NCI-H1694 treated with DMSO at 0.1 percent for 48 hours (cell line): ENCODE measurements at regions not wholly inside any gene's neighbourhood (a gene's known extent, or its start where the extent isn't known, plus 50 kb on each side); places are given as distances from the start of the nearest gene placed in this dataset.
"Not testable (repeated sequence)": the region's sequence is repeated elsewhere in the genome, so short reads cannot be mapped to it uniquely, and the experiment has no call there.

Experiments
- DNase-seq: peaks from one replicate; lab custom pipeline; 2025; lab: John Stamatoyannopoulos, UW

DNA sequence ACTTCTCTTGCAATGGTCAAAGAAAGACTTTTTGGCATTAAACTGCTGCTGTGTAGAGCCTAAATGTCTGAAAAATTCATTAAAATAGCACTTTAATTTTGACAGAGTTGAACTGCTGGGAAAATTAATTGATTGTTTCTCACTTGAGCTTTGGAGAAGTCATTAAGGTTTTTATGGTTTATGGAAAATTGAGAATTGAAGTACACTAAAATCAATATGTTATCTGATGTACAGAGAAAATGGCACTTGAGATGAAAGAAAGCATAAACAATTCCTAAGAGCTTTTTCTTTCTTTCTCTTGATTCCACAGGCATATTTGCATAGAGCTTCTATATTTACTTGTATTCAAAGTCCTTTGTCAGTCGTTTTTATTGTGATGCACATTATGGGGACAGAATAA lies 188.5 kb upstream of the CAND1 start:
- no peak for DNase-seq

DNA sequence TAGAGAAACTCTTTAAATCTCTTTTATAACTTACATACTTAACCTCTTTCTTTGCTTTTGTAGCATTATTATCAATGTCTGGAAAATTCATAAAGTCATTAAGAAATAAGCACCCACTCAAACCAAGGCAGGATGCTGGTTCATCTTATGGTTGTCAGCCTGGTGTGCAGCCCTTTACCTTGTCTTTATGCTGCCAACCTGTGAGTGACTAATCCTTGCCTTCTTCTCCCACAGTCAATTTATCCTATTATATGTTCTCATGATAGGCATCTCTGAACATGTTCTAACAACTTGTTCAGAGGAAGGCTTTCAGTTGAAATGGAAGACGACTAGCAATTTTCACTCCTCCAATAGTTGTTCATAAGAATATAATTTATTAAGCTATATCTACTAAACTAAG lies 186.9 kb upstream of the CAND1 start:
- DNase-seq, result no peak

DNA sequence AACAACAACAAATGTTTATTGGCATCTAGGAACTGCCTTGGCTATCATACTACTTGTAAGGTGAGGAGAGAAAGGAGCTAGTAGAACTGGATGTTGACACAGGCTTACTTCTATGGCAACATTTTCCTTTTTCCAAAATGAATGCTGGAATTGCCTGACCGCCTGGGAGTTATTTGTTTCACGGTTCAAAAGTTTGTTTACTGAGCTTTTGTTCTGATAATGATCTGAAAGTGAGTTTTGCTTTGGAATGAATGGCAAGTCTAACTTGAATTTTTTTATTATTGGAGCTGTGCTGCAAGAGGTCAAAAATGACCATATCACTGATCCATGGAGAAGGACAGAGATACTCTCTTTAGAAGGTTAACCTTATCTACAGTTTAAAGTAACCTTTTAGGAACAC lies 183.5 kb upstream of the CAND1 start:
- no peak for DNase-seq

DNA sequence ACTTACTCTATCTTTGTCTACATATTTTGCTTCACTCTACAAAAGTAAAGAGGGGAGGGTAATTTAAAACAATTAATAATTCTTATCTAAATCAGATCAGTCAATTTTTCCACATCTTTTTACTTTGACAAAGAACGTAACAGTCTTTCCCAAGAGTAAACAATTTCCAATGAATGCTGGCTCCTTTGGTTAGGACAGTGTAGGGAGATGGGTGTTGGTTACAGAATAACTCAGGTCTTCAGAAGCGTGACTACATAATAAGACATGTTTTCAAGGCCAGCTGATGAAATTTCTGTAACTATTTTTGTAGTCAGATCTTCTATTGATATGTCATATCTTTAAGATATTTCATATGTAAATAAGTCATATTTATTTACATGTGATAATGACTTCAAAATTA lies 183.0 kb upstream of the CAND1 start:
- DNase-seq, result no peak

DNA sequence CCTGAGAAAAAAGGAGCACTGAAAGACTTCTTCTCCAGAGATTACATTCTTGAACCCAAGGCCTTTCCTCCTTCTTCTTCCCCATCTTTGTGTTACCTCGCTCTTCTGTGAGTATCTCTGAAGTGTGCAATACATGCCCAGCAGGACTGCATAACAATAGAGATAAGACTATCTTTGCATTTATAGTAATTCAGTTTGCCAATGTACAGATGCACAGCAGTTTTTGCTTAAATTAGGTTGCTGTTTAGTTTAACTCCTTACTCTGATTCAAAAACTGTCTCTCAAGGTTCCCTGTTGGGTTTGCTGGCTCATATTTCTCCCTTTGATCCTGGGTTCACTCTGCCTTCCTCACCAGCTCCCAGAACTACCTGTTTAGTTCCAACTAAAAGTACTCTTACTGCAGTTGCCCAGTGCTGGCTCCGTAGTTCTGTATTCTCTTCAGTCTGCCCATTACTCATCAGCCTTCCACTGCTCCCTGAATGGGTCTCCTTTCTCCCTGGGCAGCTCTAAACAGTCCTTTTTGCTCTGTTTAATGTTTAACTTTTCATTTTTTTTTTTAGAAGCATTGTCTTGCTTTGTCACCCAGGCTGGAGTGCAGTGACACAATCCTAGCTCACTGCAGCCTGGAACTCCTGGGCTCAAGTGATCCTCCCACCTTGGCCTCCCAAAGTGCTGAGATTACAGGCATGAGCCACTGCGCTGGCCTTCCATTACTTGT lies 180.6 kb upstream of the CAND1 start:
- DNase-seq, result no peak

DNA sequence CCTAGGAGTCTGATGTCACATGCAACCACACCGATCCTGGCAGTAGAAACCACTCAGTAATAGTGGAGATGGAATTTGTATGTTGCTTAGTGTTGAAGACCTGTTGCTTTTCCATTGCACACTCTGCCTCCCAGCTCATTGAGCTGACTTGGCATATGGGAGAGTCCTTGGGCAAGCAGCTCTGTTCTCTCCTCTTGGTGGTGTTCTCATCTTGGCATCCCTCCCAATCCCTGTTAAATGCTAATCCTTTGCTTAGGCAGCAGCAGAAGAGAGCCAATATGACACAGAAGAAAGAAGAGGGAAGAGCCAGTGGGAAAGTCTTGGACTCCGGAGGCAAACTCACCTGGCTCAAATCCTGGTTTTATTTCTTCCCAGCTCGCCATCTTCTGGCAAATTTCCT lies 178.0 kb upstream of the CAND1 start:
- no peak for DNase-seq

DNA sequence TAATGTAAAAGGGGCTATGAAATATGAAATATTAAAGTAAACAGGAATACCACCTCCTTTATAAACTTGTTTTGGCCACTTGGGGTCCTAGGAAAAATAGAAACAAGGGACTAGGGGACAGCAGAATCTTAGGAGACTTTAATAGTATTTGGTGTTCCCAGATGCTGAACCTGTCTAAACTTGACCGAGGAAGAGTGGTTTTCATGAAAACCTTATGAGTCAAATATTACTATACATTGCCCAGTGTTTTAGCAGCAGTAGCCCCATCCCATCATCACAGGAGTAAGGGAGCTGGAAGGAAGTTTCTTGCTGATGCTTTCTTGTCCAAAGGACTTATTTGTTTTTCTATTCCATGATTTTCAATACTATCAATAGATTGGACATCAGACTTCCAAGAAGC lies 177.5 kb upstream of the CAND1 start:
- DNase-seq, result no peak

DNA sequence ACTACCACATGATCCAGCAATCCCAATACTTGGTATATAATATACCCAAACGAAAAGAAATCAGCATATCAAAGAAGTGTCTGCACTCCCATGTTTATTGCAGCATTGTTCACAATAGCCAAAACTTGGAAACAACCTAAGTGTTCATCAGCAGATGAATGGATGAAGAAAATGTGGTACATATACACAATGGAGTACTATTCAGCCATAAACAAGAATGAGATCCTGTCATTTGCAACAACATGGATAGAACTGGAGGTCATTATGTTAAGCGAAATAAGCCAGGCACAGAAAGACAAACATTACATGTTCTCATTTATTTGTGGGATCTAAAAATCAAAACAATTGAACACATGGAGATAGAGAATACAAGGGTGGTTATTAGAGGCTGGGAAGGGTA lies 176.2 kb upstream of the CAND1 start:
- not testable (repeated sequence) for DNase-seq

DNA sequence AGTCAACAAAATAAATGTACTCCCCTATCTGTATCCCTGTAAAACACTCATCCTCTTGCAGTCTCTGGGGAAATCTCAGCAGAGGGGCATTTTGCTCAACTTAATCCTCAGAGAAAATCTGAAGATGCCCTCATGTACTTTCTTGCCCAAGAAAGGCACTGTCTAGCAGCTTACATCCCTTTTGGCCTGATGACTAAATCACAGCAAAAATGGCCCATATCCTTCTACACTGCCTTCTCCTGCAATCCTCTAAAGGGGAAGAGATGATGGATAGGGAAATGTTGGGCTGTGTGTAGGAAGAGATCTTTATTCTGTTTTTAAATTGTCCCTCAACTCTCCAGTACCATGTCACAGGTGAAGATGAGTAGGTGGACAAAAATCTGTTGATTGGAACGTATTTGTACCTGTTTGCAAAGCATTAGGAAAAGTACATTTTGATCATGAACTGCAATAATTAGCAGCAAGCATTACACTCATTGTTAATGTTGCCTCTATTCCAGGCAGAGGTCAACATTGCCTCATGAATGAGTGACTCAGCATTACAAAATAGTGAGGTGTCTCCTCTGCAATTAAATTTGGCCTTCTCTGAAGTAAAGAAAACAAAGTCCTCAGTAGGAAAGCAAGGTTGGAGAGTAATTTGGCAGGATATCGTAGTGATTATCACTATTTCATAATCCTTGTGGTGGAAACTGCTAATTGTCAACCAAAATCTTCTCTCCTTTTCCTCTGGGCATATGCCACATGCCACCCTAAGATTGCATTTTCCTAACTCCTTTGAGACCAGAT lies 172.4 kb upstream of the CAND1 start:
- no peak for DNase-seq

DNA sequence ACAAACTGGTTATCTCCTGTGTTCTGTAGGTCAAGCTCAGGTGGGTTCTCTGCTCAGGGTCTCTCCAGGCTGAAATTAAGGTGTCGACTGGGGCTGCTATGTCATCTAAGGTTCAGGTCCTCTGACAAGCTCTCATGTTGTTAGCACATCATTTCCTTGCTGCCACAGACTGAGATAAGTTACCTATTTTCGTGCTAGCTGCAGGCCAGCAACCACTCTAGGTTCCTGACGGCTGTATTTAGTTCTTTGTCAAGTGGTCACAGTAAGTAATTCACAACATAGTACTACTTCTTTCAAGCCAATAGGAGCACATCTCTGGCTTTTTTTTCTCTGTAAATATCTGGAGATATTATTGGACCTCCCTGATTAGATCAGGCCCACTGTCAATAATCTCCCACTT lies 169.3 kb upstream of the CAND1 start:
- no peak for DNase-seq

DNA sequence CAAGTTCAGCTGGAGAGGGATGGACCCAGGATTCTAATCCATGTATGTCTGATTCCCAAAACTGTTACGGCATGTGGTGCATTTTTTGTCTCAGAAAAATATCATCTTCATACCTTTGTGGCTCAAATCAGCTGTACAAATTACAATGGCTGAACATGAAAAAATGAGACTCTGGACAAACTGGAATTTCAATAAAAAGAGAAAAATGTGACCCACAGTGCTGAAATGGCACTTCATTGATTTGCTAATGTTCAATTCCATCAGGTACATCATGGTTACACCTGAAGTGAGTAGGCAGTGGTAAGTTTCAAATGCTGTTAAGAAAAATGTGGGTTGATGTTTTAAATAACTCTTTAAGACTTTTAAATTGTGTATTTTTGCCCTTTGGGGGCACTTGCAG lies 165.6 kb upstream of the CAND1 start:
- DNase-seq, result no peak

DNA sequence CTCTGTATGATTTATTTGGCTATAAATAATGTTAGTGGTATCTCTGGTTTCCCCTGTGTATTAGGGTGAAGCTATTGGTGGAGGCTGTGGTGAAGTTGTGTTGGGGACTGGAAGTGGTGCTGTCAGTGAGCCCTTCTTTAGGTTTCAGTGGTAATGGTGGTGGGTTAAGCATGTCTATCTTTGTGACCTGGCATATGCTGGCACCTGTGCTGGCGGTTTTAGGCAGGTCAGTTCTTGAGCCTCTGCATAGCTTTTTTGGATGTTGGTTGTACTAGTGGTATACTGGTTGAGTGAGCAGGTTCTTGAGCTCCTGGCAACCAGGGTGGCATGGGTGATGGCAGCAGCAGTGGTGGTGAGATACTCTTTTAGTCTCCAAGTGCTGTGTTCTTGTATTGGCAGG lies 161.9 kb upstream of the CAND1 start:
- no peak for DNase-seq

DNA sequence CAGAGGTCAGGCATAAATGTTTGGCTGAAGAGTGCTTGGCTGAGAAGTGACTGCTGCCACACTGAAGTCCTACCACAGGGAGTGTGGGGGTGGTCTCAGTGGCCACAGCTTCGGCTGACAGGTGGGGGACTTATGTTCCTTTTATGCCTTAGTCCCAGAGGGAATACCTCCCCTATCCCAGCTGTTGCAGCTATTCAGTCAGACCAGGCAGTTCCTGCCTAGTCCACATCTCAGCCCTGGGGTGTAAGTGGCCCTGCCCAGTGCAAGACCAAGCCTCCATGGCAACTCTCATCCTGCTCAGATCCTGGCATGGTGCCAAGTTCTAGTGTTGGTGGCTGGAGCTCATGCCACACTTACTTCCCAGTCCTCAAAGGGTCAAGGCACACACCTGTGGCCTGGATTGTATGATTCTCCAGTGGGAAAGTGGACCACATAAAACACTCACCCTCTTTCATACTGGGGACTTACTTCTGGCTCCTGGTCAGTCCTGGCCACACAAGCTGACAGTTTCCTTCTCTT lies 161.3 kb upstream of the CAND1 start:
- DNase-seq, result no peak

DNA sequence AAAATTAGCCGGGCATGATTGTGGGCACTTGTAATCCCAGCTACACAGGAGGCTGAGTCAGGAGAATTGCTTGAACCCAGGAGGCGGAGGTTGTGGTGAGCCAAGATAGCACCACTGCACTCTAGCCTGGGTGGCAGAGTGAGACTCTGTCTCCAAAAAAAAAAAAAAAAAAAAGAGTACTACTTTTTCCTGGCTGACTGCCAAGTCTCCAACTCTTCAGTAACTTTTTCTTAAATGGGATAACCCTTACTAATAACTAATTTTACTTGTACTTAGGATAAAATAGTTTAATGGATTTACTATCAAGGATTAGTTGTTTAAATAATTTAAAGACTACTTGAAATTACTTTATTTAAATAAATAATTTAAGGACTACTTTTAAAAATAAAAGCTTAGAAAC lies 158.8 kb upstream of the CAND1 start:
- not testable (repeated sequence) for DNase-seq

DNA sequence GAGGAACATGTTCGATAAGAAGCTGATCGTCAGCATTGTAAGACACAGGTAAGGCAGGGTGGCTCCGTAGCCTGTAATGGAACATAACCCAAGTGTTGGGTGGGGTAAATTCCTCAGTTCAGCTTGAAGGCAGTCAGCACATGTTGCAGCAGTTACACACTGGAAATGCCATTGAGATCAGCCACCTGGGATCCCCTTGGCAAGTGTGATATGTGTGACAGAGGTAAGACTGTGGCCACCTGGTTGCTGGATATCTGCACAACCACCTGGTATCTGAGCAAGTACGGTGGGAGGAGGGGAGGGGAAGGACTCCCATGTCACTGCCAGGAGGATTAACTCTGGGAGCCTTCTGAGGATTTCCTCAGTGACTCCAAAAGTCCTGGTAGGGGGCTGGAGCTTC lies 158.0 kb upstream of the CAND1 start:
- no peak for DNase-seq

DNA sequence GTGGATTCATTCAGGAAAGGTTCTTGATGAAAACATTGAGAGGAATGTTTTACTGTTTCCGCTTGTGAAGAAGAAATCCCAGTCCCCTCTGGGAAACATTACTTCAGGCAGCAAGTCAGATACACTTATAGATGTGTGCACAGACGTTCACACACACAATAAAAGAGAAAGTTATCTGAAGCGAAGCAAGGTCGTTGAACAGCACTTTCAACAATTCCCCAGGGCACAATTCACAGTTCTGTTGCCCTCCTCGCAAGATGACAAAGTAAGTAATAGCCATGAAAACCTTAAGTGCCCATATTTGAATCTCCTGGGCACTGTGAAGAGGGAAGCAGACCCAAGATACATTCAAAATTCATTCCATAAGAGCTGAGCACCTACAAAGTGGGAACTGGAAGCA lies 156.6 kb upstream of the CAND1 start:
- DNase-seq, result no peak

DNA sequence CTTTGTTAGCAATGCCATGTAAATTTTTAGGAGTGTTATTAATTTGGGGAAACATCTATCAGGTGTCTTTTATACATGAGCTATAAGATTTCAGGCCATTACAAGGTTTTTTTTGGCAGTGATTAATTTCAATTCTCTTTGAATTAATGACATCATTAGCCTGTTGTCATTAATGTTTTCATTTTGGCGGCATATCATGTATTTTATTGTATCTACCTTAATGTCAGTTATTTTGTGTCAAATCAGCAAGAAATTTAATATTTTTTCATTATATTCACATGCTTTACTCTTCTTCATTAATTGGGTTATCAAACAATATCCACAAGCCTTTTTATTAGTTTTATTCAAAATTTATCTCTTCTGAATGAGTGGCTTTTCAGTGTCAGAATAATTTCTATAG lies 153.0 kb upstream of the CAND1 start:
- no peak for DNase-seq

DNA sequence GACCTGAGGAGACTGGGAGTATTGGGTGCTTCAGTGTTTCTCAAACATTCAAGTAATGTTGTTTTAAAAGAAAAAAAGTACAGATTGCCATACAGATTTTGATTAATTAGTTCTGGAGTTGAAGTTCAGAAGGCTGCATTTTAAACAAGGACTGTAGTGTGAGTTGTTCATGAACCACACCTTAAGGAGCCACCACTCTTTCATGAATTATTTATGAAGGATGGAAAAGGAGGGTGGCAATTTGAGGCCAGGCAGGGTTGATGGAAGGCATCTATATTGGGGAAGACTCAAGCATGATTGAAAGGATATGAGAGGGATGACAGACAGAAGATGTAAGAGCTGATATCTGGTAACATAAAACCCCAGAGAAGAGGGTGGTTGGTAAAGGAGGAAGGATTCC lies 146.6 kb upstream of the CAND1 start:
- no peak for DNase-seq

DNA sequence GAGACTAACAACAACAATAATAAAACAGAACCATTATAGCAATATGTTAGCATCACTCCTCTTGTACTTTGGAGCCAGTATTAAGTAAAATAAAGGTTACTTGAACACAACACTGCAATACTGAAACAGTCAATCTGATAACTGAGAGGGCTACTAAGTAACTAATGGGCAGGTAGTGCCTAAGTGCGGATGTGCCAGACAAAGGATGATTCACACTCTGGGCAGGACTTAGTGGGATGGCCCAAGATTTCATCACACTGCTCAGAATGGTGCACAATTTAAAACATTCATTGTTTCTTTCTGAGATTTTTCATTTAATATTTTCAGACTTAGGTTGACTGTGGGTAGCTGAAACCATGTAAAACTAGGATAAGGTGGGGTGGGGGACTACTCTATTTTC lies 131.9 kb upstream of the CAND1 start:
- no peak for DNase-seq

DNA sequence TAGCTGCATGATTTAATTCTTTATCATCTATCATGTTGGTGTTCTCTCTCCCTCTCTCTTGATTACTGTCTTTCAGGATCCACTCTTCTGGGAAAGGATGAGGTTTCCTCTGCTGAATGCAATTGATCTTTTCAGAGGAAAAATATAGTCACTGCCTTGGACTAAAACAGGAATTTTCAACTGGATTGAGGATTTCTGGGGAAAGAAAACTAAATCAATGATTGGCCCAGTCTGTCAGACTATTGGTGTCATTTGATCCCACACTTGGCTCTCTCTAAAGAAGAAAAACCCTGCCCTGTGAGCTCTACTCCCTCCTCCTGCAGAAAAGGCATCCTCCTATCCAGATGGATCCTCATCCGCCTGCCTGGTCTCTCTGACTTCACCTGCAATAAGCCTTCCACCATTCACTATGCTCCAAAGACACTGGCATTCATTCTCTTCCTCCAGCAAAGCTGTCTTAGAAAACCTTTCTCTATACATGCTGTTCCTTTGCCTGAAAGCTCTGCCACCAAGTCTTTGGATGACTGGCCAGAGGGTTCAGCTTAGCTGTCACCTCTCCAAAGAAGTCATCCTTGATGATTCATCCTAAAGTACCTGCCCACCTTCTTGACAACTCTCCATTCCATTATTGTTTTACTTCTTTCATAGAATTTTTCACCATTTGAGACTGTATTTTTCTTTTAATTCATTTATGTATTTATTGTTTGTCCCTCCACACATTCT lies 127.7 kb upstream of the CAND1 start:
- no peak for DNase-seq

DNA sequence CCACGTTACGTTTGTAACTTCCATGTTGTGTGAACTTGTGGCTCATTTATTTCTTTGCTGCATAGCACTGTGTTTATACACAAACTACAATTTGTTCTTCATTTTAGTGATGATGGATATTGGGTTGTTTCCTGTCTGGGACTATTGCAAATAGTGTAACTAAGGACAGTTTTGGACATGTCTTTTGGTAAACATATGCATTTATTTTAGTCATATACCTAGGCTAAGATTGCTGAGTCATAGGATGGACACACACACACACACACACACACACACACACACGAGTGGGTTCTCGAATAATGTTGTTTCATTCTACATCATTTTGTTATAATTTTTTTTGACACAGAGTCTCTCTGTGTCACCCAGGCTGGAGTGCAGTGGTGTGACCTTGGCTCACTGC lies 123.5 kb upstream of the CAND1 start:
- DNase-seq, result no peak

DNA sequence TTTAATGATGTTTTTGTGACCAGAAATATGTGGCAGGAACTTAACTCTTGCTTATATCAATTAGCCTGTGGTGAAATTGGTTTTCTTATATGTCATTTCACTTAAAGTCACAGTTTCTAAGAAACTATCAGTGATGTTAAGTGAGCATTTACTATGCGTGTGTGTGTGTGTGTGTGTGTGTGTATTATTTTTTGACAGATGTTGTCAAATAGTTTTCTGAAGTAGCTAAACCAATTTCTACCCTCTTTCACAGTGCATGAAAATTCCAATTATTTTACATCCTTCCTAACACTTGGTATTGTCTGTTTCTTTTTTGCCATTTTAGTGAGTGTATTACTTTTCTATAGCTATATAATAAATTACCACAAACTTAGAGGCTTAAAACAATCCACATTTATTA lies 122.1 kb upstream of the CAND1 start:
- DNase-seq, result no peak

DNA sequence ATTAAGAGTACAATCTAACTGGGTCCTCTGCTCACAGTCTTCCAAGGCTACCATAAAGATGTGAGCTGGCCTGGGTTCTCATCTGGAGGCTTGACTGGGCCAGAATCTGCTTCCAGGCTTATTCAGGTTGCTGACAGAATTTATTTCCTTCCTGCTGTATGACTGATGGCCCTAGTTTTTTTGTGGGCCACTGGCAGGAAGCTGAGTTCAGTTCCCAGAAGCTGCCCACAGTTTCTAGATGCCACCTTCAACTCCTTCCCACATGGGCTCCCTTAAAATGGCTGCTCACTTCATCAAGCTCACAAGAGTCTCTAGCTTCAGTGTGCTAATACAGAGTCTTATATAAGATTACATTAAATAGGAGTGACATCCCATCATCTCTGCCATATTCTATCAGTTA lies 121.7 kb upstream of the CAND1 start:
- no peak for DNase-seq
